PC-9 (cell line): ENCODE measurements at regions not wholly inside any gene's neighbourhood (a gene's known extent, or its start where the extent isn't known, plus 50 kb on each side); places are given as distances from the start of the nearest gene placed in this dataset.
"Not testable (repeated sequence)": the region's sequence is repeated elsewhere in the genome, so short reads cannot be mapped to it uniquely, and the experiment has no call there.

Experiments
- BruUV-seq: library from RNA; stranded (reverse); fragments of 400-500 nt; replicated peaks from 2 replicates; lab custom pipeline; 2021; lab: Mats Ljungman, UMichigan
- CTCF ChIA-PET: fragments of 300-600 bp; sonication (Branson Sonifier 250); formaldehyde crosslinking; loops from one replicate; lab custom pipeline; 2022; ENCODE audit warnings: antibody characterized with exemption; lab: Charles Lee
- POLR2A ChIA-PET: fragments of 300-600 bp; sonication (Branson Sonifier 250); formaldehyde crosslinking; loops from one replicate; lab custom pipeline; 2022; ENCODE audit warnings: antibody characterized with exemption; ENCODE audit not compliant: unreplicated experiment; lab: Charles Lee
- DNase-seq, 2 experiments: peaks; one replicate each; pipeline versions ENCODE4 v3.0.0 to v3.0.0-alpha.2; 2015 to 2022; ENCODE audit warnings: mixed read lengths in 1 of 2
- H2AFZ ChIP-seq: fragments of 200-600 bp; sonication (generic); 2 replicates; pipeline ENCODE4 v1.8.1; 2017; ENCODE audit warnings: antibody characterized with exemption
- H3F3A ChIP-seq: fragments of 200-600 bp; sonication (generic); 2 replicates; pipeline ENCODE4 v1.8.1; 2017; ENCODE audit warnings: antibody characterized with exemption, mild to moderate bottlenecking, low read depth; ENCODE audit not compliant: insufficient read depth
- H3K27ac ChIP-seq: fragments of 200-600 bp; sonication (generic); 2 replicates; pipeline ENCODE4 v1.6.1; 2016; ENCODE audit warnings: mixed run types
- H3K27me3 ChIP-seq: fragments of 200-600 bp; sonication (generic); 2 replicates; pipeline ENCODE4 v1.6.1; 2016; ENCODE audit warnings: low read depth, mixed run types; ENCODE audit not compliant: insufficient read depth
- H3K36me3 ChIP-seq: fragments of 200-600 bp; sonication (generic); 2 replicates; pipeline ENCODE4 v1.6.1; 2016; ENCODE audit warnings: low read depth, mixed run types
- H3K4me1 ChIP-seq: fragments of 200-600 bp; sonication (generic); replicated peaks from 2 replicates; pipeline ENCODE4 v1.6.1; 2016; ENCODE audit warnings: mixed run types; ENCODE audit not compliant: insufficient read depth
- H3K4me2 ChIP-seq: fragments of 200-600 bp; sonication (generic); 2 replicates; pipeline ENCODE4 v1.6.1; 2017; ENCODE audit warnings: mixed run types
- H3K4me3 ChIP-seq: fragments of 200-600 bp; sonication (generic); 2 replicates; pipeline ENCODE4 v1.6.1; 2016; ENCODE audit warnings: mixed run types
- H3K79me2 ChIP-seq: fragments of 200-600 bp; sonication (generic); 2 replicates; pipeline ENCODE4 v1.6.1; 2017; ENCODE audit warnings: low read depth, mixed run types
- H3K9me2 ChIP-seq: fragments of 200-600 bp; sonication (generic); 2 replicates; pipeline ENCODE4 v1.8.1; 2017; ENCODE audit warnings: mild to moderate bottlenecking; ENCODE audit not compliant: insufficient read depth
- H3K9me3 ChIP-seq: fragments of 200-600 bp; sonication (generic); 2 replicates; pipeline ENCODE4 v1.8.1; 2016; ENCODE audit warnings: low read depth; ENCODE audit not compliant: insufficient read depth
- H4K20me1 ChIP-seq: fragments of 200-600 bp; sonication (generic); 2 replicates; pipeline ENCODE4 v1.8.1; 2017; ENCODE audit not compliant: insufficient read depth
- EZH2 ChIP-seq: fragments of 200-600 bp; sonication (generic); IDR thresholded peaks from 2 replicates; pipeline ENCODE4 v1.8.0; 2017; ENCODE audit warnings: antibody characterized with exemption, low read depth
- intact Hi-C: fragments of 100-400 bp; cut with micrococcal nuclease; formaldehyde crosslinking; loops from one replicate; pipeline ENCODE4 v1.10.0; 2022; ENCODE audit not compliant: unreplicated experiment
- TF ChIP-seq, protein P1 (sequence below): fragments of 200-600 bp; sonication (generic); conservative IDR thresholded peaks from 2 replicates; pipeline ENCODE4 v1.6.1; 2017; ENCODE audit warnings: mixed run types, antibody characterized with exemption, mild to moderate bottlenecking, moderate library complexity

- no TSS peak for BruUV-seq
- 0 out of 2 replicates have a peak, but pooled peaks cover 3% of the 10 kb centered on the region for H3K9me2 ChIP-seq
- peak in 1 of 2 experiments; percentile 37 for DNase-seq
- H3F3A ChIP-seq: no peaks in the 10 kb centered on the region
- H2AFZ ChIP-seq: no peak overlapping the region
- H3K4me2 ChIP-seq: no peak overlapping the region
- intact Hi-C loops: loop anchor here (1.0 to 10.0 kb wide), 4 partner anchors 59 to 1800 kb away; partner anchors contain the start of gene GABRB2
- H3K27ac ChIP-seq: no peak overlapping the region
- POLR2A ChIA-PET: no interaction called here
- CTCF ChIA-PET: interaction anchor here (0.6 to 0.8 kb wide), 2 partner anchors 61 to 649 kb away, joined by 3 to 7 read pairs; no protein-coding TSS in a partner anchor
- H3K79me2 ChIP-seq: no peaks in the 10 kb centered on the region
- H3K4me3 ChIP-seq: no peak overlapping the region
- TF ChIP-seq EZH2: no peak
- TF ChIP-seq, protein P1, sequence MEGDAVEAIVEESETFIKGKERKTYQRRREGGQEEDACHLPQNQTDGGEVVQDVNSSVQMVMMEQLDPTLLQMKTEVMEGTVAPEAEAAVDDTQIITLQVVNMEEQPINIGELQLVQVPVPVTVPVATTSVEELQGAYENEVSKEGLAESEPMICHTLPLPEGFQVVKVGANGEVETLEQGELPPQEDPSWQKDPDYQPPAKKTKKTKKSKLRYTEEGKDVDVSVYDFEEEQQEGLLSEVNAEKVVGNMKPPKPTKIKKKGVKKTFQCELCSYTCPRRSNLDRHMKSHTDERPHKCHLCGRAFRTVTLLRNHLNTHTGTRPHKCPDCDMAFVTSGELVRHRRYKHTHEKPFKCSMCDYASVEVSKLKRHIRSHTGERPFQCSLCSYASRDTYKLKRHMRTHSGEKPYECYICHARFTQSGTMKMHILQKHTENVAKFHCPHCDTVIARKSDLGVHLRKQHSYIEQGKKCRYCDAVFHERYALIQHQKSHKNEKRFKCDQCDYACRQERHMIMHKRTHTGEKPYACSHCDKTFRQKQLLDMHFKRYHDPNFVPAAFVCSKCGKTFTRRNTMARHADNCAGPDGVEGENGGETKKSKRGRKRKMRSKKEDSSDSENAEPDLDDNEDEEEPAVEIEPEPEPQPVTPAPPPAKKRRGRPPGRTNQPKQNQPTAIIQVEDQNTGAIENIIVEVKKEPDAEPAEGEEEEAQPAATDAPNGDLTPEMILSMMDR: peak; percentile 92
- H3K9me3 ChIP-seq: no peaks in the 10 kb centered on the region
- peaks cover 10% of the 10 kb centered on the region for H3K4me1 ChIP-seq
- H3K27me3 ChIP-seq: no peaks in the 10 kb centered on the region
- no peaks in the 10 kb centered on the region for H3K36me3 ChIP-seq
- H4K20me1 ChIP-seq: no peaks in the 10 kb centered on the region
Measured at GRCh38 chr5:163347671-163348070, 89.7 kb upstream of the CCNG1 start.

DNA sequence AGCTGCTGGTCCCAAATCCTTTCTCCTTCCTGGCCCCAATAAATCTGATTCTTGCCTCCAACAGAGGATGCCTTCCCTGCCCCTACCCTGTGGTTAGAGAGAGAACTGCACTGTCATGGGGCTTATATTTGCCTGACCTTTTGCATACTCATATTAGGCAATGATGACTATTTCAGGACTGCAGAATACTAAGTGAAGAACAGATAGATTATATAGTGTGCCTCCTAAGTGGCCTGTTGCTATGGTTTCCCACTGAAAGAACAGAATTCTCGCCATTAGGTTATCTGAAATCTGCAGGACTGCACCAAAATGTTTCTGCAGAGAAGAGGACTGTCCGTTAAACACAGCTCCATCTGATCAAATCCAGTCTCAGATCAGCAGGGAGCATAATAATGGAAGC lies 87.3 kb upstream of the CCNG1 start:
- Histone ChIP-seq H3K36me3 (no peaks in the 10 kb centered on the region), H3K27ac (no peak overlapping the region), H3K4me3 (no peak overlapping the region), H3F3A (no peaks in the 10 kb centered on the region), H3K79me2 (no peaks in the 10 kb centered on the region), H3K4me2 (peak overlapping the region; percentile 24; the same call in 1 of the 2 replicates), H3K9me3 (no peaks in the 10 kb centered on the region), H3K9me2 (0 out of 2 replicates have a peak, but pooled peaks cover 3% of the 10 kb centered on the region), H2AFZ (no peak overlapping the region), H3K4me1 (peaks cover 10% of the 10 kb centered on the region), H3K27me3 (no peaks in the 10 kb centered on the region), H4K20me1 (no peaks in the 10 kb centered on the region)
- DNase-seq: no peak
- TF ChIP-seq, protein P1: no peak
- no peak for TF ChIP-seq EZH2
- POLR2A ChIA-PET: no interaction called here
- CTCF ChIA-PET: no interaction called here
- intact Hi-C loops: no loop called here
- BruUV-seq: no TSS peak

DNA sequence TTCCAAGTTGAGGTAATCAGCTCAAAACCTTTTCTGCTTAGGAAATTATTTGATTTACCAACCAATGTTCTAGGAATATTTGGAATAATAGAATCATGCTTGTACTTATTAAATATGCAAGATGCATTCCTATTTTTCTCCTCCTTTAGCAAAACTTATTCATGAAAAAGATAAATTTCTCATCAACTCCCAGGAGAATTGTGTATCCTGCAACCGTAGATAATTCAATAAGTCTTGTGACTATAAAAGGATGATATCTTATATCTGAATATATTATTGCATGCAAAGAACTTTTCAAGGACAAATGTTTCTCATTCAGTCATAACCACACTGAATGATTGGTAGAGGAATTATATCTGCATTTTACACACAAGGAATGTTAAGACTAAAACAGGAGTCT lies 84.9 kb upstream of the CCNG1 start:
- no peak for TF ChIP-seq EZH2
- TF ChIP-seq, protein P1: no peak
- Histone ChIP-seq H3K9me3 (no peaks in the 10 kb centered on the region), H3F3A (no peaks in the 10 kb centered on the region), H3K9me2 (0 out of 2 replicates have a peak, but pooled peaks cover 3% of the 10 kb centered on the region), H3K27ac (no peak overlapping the region), H3K4me2 (no peak overlapping the region), H3K79me2 (no peaks in the 10 kb centered on the region), H3K4me1 (peaks cover 10% of the 10 kb centered on the region), H3K27me3 (peaks cover 7% of the 10 kb centered on the region; the same call in 1 of the 2 replicates), H2AFZ (no peak overlapping the region), H4K20me1 (no peaks in the 10 kb centered on the region), H3K4me3 (no peak overlapping the region), H3K36me3 (no peaks in the 10 kb centered on the region)
- ChIA-PET CTCF (no interaction called here), POLR2A (no interaction called here)
- DNase-seq: no peak
- intact Hi-C loops: no loop called here
- BruUV-seq: no TSS peak

DNA sequence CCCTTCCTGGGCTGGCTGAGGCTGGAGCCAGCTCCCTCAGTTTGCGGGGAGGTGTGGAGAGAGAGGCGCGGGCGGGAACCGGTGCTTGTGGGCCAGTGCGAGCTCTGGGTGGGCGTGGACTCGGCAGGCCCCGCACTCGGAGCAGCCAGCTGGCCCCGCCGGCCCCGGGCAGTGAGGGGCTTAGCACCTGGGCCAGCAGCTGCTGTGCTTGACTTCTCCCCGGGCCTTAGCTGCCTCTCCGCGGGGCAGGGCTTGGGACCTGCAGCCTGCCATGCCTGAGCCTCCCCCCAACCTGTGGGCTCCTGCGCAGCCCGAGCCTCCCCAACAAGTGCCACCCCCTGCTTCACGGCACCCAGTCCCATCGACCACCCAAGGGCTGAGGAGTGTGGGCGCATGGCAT lies 81.6 kb upstream of the CCNG1 start:
- H3K9me2 ChIP-seq, POLR2A ChIA-PET, H3F3A ChIP-seq, H3K4me2 ChIP-seq, H3K36me3 ChIP-seq, H3K4me3 ChIP-seq, H2AFZ ChIP-seq, DNase-seq, H3K9me3 ChIP-seq, BruUV-seq, H3K27ac ChIP-seq, intact Hi-C loops, CTCF ChIA-PET, H4K20me1 ChIP-seq, H3K4me1 ChIP-seq, H3K79me2 ChIP-seq: not testable (repeated sequence)
- H3K27me3 ChIP-seq: peaks cover 20% of the 10 kb centered on the region; the same call in 1 of the 2 replicates
